Breast epithelium (tissue), 3 donors: ENCODE measurements at regions not wholly inside any gene's neighbourhood (a gene's known extent, or its start where the extent isn't known, plus 50 kb on each side); places are given as distances from the start of the nearest gene placed in this dataset.

Experiments
- CTCF ChIP-seq, 3 donors: fragments of 450-650 bp; IDR thresholded peaks; one replicate each; pipeline ENCODE4 v1.5.1; 2016 to 2017; ENCODE audit warnings: antibody characterized with exemption in 3 of 3, mild to moderate bottlenecking in 3 of 3, moderate library complexity in 3 of 3
- POLR2A ChIP-seq: fragments of 450-650 bp; IDR thresholded peaks from one replicate; pipeline ENCODE4 v1.6.1; 2016; ENCODE audit warnings: antibody characterized with exemption, mild to moderate bottlenecking, moderate library complexity
- POLR2AphosphoS5 ChIP-seq, 3 donors: sonication (generic); formaldehyde crosslinking; IDR thresholded peaks; one replicate each; pipeline ENCODE4 v1.6.1; 2017; ENCODE audit warnings: antibody characterized with exemption in 3 of 3

GRCh38 chr7:22550514-22551030 is 50.6 kb upstream of the STEAP1B start:
- no peak for TF ChIP-seq CTCF (IDR thresholded peaks at IDR 0.05)
- TF ChIP-seq POLR2A, result no peak
- no peak for TF ChIP-seq POLR2AphosphoS5 (IDR thresholded peaks at IDR 0.05)
